Astrocyte (in vitro differentiated cells and primary cell): ENCODE measurements at regions not wholly inside any gene's neighbourhood (a gene's known extent, or its start where the extent isn't known, plus 50 kb on each side); places are given as distances from the start of the nearest gene placed in this dataset.

Experiments
- DNase-seq: peaks from one replicate; pipeline ENCODE4 v3.0.0-alpha.2; 2010; ENCODE audit warnings: low read depth
- FAIRE-seq: peaks from 2 replicates; lab custom pipeline; 2011; peaks lifted over from hg19 to GRCh38; lab: Jason Lieb, UNC
- H2AFZ ChIP-seq: 2 replicates; pipeline ENCODE4 v1.6.0; 2012; ENCODE audit warnings: low read depth, low read length, inconsistent platforms
- H3K27ac ChIP-seq: 2 replicates; pipeline ENCODE4 v1.5.1; 2011; ENCODE audit warnings: low read depth, low read length, inconsistent platforms
- H3K27me3 ChIP-seq: 2 replicates; pipeline ENCODE4 v1.6.0; 2011; ENCODE audit warnings: low read length, inconsistent platforms; ENCODE audit not compliant: insufficient read depth
- H3K36me3 ChIP-seq: 2 replicates; pipeline ENCODE4 v1.5.1; 2011; ENCODE audit warnings: low read length, inconsistent platforms; ENCODE audit not compliant: insufficient read depth
- H3K4me1 ChIP-seq: 2 replicates; pipeline ENCODE4 v1.5.1; 2011; ENCODE audit warnings: low read length, inconsistent platforms; ENCODE audit not compliant: insufficient read depth
- H3K4me2 ChIP-seq: 2 replicates; pipeline ENCODE4 v1.6.0; 2012; ENCODE audit warnings: low read length, inconsistent platforms
- H3K4me3 ChIP-seq: 2 replicates; pipeline ENCODE4 v1.5.1; 2011; ENCODE audit warnings: low read depth, mild to moderate bottlenecking, low read length, inconsistent platforms; ENCODE audit not compliant: insufficient read depth
- H3K79me2 ChIP-seq: 2 replicates; pipeline ENCODE4 v1.6.0; 2012; ENCODE audit warnings: mild to moderate bottlenecking, low read length, inconsistent platforms; ENCODE audit not compliant: insufficient read depth
- H3K9ac ChIP-seq: 2 replicates; pipeline ENCODE4 v1.6.0; 2012; ENCODE audit warnings: mild to moderate bottlenecking, low read length, inconsistent platforms
- H3K9me3 ChIP-seq: 2 replicates; pipeline ENCODE4 v1.5.1; 2012; ENCODE audit warnings: low read depth, mild to moderate bottlenecking, low read length, inconsistent platforms; ENCODE audit not compliant: insufficient read depth
- H4K20me1 ChIP-seq: 2 replicates; pipeline ENCODE4 v1.6.0; 2012; ENCODE audit warnings: low read length, inconsistent platforms; ENCODE audit not compliant: insufficient read depth
- H3K27ac Mint-ChIP-seq: one replicate; pipeline ENCODE4 v1.8.0; 2021; ENCODE audit warnings: mild to moderate bottlenecking, mixed read lengths; ENCODE audit not compliant: unreplicated experiment
- H3K27me3 Mint-ChIP-seq: one replicate; pipeline ENCODE4 v1.8.0; 2021; ENCODE audit warnings: low read depth, mixed read lengths; ENCODE audit not compliant: unreplicated experiment
- H3K36me3 Mint-ChIP-seq: one replicate; pipeline ENCODE4 v1.8.0; 2021; ENCODE audit warnings: low read depth, mixed read lengths; ENCODE audit not compliant: unreplicated experiment
- H3K4me1 Mint-ChIP-seq: one replicate; pipeline ENCODE4 v1.8.0; 2021; ENCODE audit warnings: low read depth, mixed read lengths; ENCODE audit not compliant: unreplicated experiment
- H3K4me3 Mint-ChIP-seq: one replicate; pipeline ENCODE4 v1.8.0; 2021; ENCODE audit warnings: mild to moderate bottlenecking, moderate library complexity, mixed read lengths; ENCODE audit not compliant: unreplicated experiment
- H3K9me3 Mint-ChIP-seq: one replicate; pipeline ENCODE4 v1.8.0; 2021; ENCODE audit warnings: mild to moderate bottlenecking, mixed read lengths; ENCODE audit not compliant: unreplicated experiment
- EZH2 ChIP-seq: IDR thresholded peaks from 2 replicates; pipeline ENCODE4 v1.6.1; 2012; ENCODE audit warnings: mild to moderate bottlenecking, low read length, inconsistent platforms; ENCODE audit not compliant: insufficient read depth
- TF ChIP-seq, protein P1 (sequence below): IDR thresholded peaks from 2 replicates; pipeline ENCODE4 v1.5.1; 2011; ENCODE audit warnings: low read depth, mild to moderate bottlenecking, inconsistent platforms, low read length, moderate library complexity; ENCODE audit not compliant: insufficient read depth

GRCh38 chr4:42262701-42263490 is 110.4 kb upstream of the BEND4 start:
- Histone ChIP-seq H4K20me1 (no peaks in the 10 kb centered on the region), H3K9ac (no peak overlapping the region), H3K27me3 (no peaks in the 10 kb centered on the region), H2AFZ (no peak overlapping the region), H3K36me3 (no peaks in the 10 kb centered on the region), H3K27ac (no peak overlapping the region), H3K79me2 (no peaks in the 10 kb centered on the region), H3K4me2 (no peak overlapping the region), H3K4me1 (no peaks in the 10 kb centered on the region), H3K4me3 (no peak overlapping the region), H3K9me3 (no peaks in the 10 kb centered on the region)
- TF ChIP-seq, protein P1, sequence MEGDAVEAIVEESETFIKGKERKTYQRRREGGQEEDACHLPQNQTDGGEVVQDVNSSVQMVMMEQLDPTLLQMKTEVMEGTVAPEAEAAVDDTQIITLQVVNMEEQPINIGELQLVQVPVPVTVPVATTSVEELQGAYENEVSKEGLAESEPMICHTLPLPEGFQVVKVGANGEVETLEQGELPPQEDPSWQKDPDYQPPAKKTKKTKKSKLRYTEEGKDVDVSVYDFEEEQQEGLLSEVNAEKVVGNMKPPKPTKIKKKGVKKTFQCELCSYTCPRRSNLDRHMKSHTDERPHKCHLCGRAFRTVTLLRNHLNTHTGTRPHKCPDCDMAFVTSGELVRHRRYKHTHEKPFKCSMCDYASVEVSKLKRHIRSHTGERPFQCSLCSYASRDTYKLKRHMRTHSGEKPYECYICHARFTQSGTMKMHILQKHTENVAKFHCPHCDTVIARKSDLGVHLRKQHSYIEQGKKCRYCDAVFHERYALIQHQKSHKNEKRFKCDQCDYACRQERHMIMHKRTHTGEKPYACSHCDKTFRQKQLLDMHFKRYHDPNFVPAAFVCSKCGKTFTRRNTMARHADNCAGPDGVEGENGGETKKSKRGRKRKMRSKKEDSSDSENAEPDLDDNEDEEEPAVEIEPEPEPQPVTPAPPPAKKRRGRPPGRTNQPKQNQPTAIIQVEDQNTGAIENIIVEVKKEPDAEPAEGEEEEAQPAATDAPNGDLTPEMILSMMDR: no peak
- no peak for TF ChIP-seq EZH2
- Mint-ChIP-seq H3K4me1 (no peaks in the 10 kb centered on the region), H3K27me3 (no peaks in the 10 kb centered on the region), H3K4me3 (no peak overlapping the region), H3K27ac (no peak overlapping the region), H3K9me3 (peaks cover 6% of the 10 kb centered on the region), H3K36me3 (no peaks in the 10 kb centered on the region)
- no peak for DNase-seq
- FAIRE-seq: no peak

DNA sequence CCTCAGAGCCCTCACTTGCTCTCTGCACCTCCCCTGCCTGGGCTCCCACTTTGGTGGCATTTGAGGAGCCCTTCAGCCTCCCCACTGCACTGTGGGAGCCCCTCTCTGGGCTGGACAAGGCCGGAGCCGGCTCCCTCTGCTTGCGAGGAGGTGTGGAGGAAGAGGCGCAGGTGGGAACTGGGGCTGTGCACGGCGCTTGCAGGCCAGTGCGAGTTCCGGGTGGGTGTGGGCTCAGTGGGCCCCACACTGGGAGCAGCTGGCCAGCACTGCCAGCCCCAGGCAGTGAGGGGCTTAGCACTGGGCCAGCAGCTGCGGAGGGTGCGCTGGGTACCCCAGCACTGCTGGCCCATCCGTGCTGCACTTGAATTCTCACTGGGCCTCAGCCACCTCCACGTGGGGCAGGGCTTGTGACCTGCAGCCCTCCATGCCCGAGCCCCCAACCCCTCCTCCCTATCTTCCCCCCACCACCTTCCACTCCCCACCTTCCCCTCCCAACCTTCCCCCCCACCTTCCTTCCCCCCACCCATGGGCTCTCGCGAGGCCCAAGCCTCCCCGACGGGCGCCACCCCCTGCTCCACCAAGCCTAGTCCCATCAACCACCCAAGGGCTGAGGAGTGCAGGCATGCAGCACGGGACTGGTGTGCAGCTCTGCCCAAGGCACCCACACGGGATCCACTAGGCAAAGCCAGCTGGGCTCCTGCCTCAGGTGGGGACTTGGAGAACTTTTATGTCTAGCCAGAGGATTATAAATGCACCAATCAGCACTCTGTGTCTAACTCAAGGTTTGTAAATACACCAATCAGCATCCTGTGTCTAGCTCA is 113.5 kb upstream of the BEND4 start:
- Mint-ChIP-seq H3K27me3 (no peaks in the 10 kb centered on the region), H3K4me3 (no peak overlapping the region), H3K36me3 (no peaks in the 10 kb centered on the region), H3K4me1 (no peaks in the 10 kb centered on the region), H3K27ac (no peak overlapping the region), H3K9me3 (peaks cover 6% of the 10 kb centered on the region)
- H3K36me3 ChIP-seq: no peaks in the 10 kb centered on the region
- no peak overlapping the region for H3K9ac ChIP-seq
- FAIRE-seq: no peak
- no peak overlapping the region for H3K4me2 ChIP-seq
- H3K27ac ChIP-seq: no peak overlapping the region
- H2AFZ ChIP-seq: no peak overlapping the region
- H3K4me1 ChIP-seq: no peaks in the 10 kb centered on the region
- H3K4me3 ChIP-seq: no peak overlapping the region
- no peak for TF ChIP-seq EZH2
- H4K20me1 ChIP-seq: no peaks in the 10 kb centered on the region
- no peak for DNase-seq
- H3K79me2 ChIP-seq: no peaks in the 10 kb centered on the region
- H3K9me3 ChIP-seq: no peaks in the 10 kb centered on the region
- H3K27me3 ChIP-seq: no peaks in the 10 kb centered on the region

DNA sequence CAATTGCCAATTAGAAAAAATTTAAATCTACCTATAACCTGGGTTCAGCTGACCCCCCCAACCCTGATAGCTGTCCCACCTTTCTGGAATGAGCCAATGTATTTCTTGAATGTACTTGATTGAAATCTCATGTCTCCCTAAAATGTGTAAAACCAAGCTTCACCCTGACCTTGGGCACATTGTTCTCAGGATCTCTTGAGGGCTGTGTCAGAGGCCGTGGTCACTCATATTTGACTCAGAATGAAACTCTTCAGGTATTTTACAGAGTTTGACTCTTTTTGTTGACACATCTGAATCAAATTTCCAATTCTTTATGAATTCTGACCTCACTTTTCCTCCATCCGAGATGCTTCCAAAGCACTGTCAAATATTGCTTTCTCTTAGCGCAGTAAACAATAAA is 115.3 kb upstream of the BEND4 start:
- no peak overlapping the region for H3K4me3 ChIP-seq
- TF ChIP-seq EZH2: no peak
- TF ChIP-seq, protein P1: no peak
- H2AFZ ChIP-seq: no peak overlapping the region
- no peaks in the 10 kb centered on the region for H3K4me1 Mint-ChIP-seq
- no peaks in the 10 kb centered on the region for H3K4me1 ChIP-seq
- H3K27me3 ChIP-seq: no peaks in the 10 kb centered on the region
- H3K4me3 Mint-ChIP-seq: no peak overlapping the region
- H3K9me3 Mint-ChIP-seq: peaks cover 6% of the 10 kb centered on the region
- H3K27me3 Mint-ChIP-seq: no peaks in the 10 kb centered on the region
- DNase-seq (no peak), FAIRE-seq (no peak)
- H3K27ac Mint-ChIP-seq: no peak overlapping the region
- no peaks in the 10 kb centered on the region for H3K36me3 ChIP-seq
- no peaks in the 10 kb centered on the region for H4K20me1 ChIP-seq
- H3K27ac ChIP-seq: no peak overlapping the region
- no peaks in the 10 kb centered on the region for H3K79me2 ChIP-seq
- H3K36me3 Mint-ChIP-seq: no peaks in the 10 kb centered on the region
- no peaks in the 10 kb centered on the region for H3K9me3 ChIP-seq
- no peak overlapping the region for H3K9ac ChIP-seq
- no peak overlapping the region for H3K4me2 ChIP-seq
